Stimulated activated naive B cell treated with anti-CD40 and anti-IgM and Interleukin-4, amounts not matched to agents 10 μg/mL and 1 μg/mL and 100 μg/mL, for 72 hours (primary cell): ENCODE measurements at regions not wholly inside any gene's neighbourhood (a gene's known extent, or its start where the extent isn't known, plus 50 kb on each side); places are given as distances from the start of the nearest gene placed in this dataset.
"Not testable (repeated sequence)": the region's sequence is repeated elsewhere in the genome, so short reads cannot be mapped to it uniquely, and the experiment has no call there.

ENCODE experiments used
- ATAC-seq, 2 donors: fragments of 150-1000 bp; cut with Tn5 transposase; replicated peaks; 2 replicates each; pipeline ENCODE4 v1.10.0; 2021; ENCODE audit warnings: moderate library complexity in 1 of 2
- DNase-seq: peaks from one replicate; pipeline ENCODE4 v3.0.0; 2021
- H3K27ac Mint-ChIP-seq: one replicate; pipeline ENCODE4 v1.8.0; 2022; ENCODE audit warnings: mild to moderate bottlenecking, mixed read lengths
- H3K27me3 Mint-ChIP-seq, 2 donors: one replicate each; pipeline ENCODE4 v1.8.0; 2022; ENCODE audit warnings: mixed read lengths in 2 of 2
- H3K36me3 Mint-ChIP-seq, 2 donors: one replicate each; pipeline ENCODE4 v1.8.0; 2022; ENCODE audit warnings: mixed read lengths in 2 of 2, mild to moderate bottlenecking in 1 of 2
- H3K4me1 Mint-ChIP-seq, 2 donors: one replicate each; pipeline ENCODE4 v1.8.0; 2022; ENCODE audit warnings: mixed read lengths in 2 of 2, mild to moderate bottlenecking in 1 of 2
- H3K4me3 Mint-ChIP-seq, 2 donors: one replicate each; pipeline ENCODE4 v1.8.0; 2022; ENCODE audit warnings: mild to moderate bottlenecking in 2 of 2, mixed read lengths in 2 of 2, moderate library complexity in 1 of 2
- H3K9me3 Mint-ChIP-seq, 2 donors: one replicate each; pipeline ENCODE4 v1.8.0; 2022; ENCODE audit warnings: mixed read lengths in 2 of 2, mild to moderate bottlenecking in 1 of 2

DNA sequence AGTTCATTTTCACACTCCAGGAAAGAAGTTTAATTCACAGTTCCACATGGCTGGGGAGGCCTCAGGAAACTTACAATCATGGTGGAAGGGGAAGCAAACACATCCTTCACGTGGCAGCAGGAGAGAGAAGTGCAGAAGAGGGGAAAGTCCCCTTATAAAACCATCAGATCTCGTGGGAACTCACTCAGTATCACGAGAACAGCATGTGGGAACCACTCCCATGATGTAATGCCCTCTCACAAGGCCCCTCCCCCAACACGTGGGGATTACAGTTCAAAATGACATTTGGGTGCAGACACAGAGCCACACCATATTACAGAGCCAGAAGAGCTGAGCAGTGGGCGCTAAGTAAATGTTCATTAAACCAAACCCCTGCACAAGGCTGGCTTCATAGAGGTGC is 126.0 kb downstream of the POTEH start:
- not testable (repeated sequence) for H3K27me3 Mint-ChIP-seq, DNase-seq, H3K4me3 Mint-ChIP-seq, H3K36me3 Mint-ChIP-seq, H3K27ac Mint-ChIP-seq, H3K9me3 Mint-ChIP-seq, H3K4me1 Mint-ChIP-seq
- ATAC-seq, result peak in 1 of 2 donors; percentile 64

DNA sequence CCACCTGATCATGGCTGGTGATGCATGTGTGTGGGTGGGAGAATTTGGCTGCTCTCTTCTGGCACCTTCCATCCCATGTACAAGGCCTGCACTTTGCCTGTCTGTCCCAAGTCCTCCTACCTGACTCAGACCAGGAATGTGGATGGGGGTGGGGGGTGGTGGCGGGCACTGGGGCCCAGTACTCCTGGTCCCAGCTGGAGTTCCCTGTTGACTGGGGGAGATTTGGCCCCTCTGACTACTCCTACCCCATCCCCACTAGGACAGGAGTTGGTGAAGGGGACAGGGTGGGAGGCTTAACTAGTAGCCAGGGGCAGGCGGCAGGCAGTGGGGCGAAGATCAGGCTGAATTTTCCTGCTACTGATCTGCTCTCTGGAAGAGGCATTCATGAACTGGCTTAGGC is 126.6 kb downstream of the POTEH start:
- H3K27ac Mint-ChIP-seq, H3K36me3 Mint-ChIP-seq, H3K27me3 Mint-ChIP-seq, H3K9me3 Mint-ChIP-seq, H3K4me1 Mint-ChIP-seq, DNase-seq, H3K4me3 Mint-ChIP-seq: not testable (repeated sequence)
- peak in 1 of 2 donors; percentile 31 for ATAC-seq

DNA sequence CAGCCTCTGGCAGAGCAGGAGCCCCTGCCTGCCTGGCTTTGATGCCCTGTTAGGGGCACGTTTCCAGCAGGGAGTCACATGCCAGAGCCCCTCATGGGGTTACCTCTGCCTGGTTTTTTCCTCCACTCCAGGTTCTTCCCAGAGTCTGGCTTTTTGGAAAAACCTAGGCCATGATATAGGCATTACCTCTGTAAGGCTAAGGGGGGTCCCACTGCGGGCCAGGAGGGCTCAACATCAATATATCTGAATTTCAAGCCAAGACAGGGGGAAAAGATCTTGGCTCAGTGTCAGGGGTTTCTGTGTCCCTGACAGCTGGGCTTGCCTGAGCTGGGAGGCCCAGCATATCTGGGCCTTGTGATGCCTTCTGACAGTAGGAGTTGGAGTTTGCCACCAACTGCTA is 127.4 kb downstream of the POTEH start:
- H3K9me3 Mint-ChIP-seq, H3K4me1 Mint-ChIP-seq, H3K27me3 Mint-ChIP-seq, ATAC-seq, H3K4me3 Mint-ChIP-seq, DNase-seq, H3K36me3 Mint-ChIP-seq, H3K27ac Mint-ChIP-seq: not testable (repeated sequence)

DNA sequence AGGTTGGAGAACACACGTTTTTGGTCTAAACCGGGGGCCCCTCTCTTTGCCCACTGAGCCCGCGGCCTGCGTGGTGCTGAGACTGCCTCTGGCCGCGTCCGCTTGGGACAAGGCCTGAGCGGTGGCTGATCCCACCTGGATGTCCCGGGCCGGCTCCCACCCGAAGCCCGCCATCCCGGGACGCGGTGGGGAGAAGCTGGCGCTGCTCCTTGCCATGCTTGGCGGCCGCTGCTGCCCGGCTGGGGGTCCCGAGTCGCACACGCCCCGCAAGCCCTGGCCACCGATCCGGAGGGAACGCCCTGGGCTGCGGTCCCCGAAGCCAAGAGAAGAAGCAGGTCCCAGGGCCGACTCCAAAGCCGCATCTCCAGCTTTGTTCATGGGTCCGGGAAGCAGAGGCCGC is 130.1 kb downstream of the POTEH start:
- not testable (repeated sequence) for H3K4me3 Mint-ChIP-seq, ATAC-seq, H3K27ac Mint-ChIP-seq, H3K36me3 Mint-ChIP-seq, H3K27me3 Mint-ChIP-seq, DNase-seq, H3K9me3 Mint-ChIP-seq, H3K4me1 Mint-ChIP-seq

DNA sequence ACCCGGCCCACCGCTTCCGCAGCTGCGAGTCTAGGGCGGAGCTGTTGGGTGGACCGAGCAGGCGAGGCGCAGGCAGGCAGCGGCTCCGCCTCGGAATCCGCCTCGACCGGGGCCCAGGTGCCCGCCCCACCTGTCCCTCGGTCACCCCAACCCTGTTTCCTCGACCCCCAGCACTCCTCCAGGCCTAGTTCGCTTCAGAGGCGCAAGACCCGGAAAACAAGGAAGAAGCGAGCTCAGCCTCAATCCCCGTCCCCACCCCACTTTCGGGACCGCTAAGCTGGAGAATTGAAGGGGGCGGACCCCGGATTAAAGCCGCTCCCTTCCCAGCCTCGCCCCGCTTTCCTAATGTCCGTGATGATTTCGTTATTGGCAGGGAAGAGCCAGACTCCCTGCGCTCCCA is 131.3 kb downstream of the POTEH start:
- not testable (repeated sequence) for H3K27ac Mint-ChIP-seq, H3K4me3 Mint-ChIP-seq, H3K36me3 Mint-ChIP-seq, H3K9me3 Mint-ChIP-seq, H3K4me1 Mint-ChIP-seq, ATAC-seq, H3K27me3 Mint-ChIP-seq, DNase-seq

DNA sequence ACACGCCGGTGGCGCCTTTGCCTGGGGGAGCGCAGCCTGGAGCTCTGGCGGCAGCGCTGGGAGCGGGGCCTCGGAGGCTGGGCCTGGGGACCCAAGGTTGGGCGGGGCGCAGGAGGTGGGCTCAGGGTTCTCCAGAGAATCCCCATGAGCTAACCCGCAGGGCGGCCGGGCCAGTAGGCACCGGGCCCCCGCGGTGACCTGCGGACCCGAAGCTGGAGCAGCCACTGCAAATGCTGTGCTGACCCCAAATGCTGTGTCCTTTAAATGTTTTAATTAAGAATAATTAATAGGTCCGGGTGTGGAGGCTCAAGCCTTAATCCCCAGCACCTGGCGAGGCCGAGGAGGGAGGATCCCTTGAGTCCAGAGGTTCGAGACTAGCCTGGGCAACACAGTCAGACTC is 132.2 kb downstream of the POTEH start:
- not testable (repeated sequence) for DNase-seq, ATAC-seq, H3K36me3 Mint-ChIP-seq, H3K27me3 Mint-ChIP-seq, H3K4me3 Mint-ChIP-seq, H3K4me1 Mint-ChIP-seq, H3K9me3 Mint-ChIP-seq, H3K27ac Mint-ChIP-seq

DNA sequence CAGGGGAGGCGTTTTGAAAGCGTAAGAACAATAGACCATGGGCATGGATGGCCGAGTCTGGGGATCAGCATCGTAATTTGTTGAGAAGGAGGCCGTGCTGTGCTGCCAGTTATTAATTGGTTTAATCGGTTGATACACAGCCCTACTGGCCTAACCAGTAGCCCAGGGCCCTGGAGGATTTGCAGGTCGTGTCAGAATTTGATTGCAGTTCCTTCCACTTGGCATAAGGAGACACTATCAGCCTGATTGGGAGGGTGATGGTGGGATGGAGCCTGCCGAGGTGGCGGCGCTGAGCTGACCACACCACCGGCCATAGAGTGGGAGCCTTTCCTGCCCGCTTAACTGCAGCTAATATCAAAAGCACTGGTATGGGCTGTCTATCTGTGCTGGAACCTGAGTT is 133.4 kb downstream of the POTEH start:
- H3K4me3 Mint-ChIP-seq, H3K9me3 Mint-ChIP-seq, H3K27ac Mint-ChIP-seq: not testable (repeated sequence)

DNA sequence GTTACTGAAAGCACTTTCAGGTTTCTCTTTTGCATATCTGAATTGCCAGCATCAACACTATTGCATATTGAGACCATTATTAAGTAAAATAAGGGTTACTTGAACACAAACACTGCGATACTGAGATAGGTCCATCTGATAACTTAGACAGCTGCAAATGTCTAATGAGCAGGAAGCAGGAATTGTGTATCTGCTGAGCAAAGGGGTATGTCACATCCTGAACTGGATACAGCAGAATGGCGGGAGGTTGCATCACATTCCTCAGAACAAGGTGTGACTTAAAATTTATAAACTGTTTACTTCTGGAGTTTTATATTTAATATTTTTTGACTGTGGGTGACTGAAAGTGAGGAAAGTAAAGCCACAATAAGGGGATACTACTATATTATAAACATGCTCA is 142.4 kb downstream of the POTEH start:
- H3K27me3 Mint-ChIP-seq, H3K4me1 Mint-ChIP-seq, ATAC-seq, H3K9me3 Mint-ChIP-seq, H3K4me3 Mint-ChIP-seq, H3K27ac Mint-ChIP-seq, H3K36me3 Mint-ChIP-seq, DNase-seq: not testable (repeated sequence)

More for the DNA sequence above, 133.4 kb downstream of the POTEH start:
- not testable (repeated sequence) for DNase-seq, H3K4me1 Mint-ChIP-seq, H3K27me3 Mint-ChIP-seq, ATAC-seq, H3K36me3 Mint-ChIP-seq

DNA sequence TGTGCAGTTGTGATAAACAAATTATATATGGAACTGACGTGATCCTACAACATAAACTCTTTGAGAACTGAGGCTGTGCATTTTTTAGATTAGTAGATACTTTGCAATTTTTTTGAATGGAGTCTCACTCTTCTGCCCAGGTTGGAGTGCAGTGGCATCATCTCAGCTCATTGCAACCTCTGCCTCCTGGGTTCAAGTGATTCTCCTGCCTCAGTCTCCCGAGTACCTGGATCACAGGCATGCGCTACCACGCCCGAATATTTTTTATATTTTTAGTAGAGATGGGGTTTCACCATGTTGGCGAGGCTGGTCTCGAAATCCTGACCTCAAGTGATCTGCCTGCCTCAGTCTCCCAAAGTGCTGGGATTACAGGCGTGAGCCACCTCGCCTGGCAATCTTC is 145.9 kb downstream of the POTEH start:
- not testable (repeated sequence) for H3K27me3 Mint-ChIP-seq, H3K36me3 Mint-ChIP-seq, H3K27ac Mint-ChIP-seq, H3K4me3 Mint-ChIP-seq, DNase-seq, H3K4me1 Mint-ChIP-seq, ATAC-seq, H3K9me3 Mint-ChIP-seq

DNA sequence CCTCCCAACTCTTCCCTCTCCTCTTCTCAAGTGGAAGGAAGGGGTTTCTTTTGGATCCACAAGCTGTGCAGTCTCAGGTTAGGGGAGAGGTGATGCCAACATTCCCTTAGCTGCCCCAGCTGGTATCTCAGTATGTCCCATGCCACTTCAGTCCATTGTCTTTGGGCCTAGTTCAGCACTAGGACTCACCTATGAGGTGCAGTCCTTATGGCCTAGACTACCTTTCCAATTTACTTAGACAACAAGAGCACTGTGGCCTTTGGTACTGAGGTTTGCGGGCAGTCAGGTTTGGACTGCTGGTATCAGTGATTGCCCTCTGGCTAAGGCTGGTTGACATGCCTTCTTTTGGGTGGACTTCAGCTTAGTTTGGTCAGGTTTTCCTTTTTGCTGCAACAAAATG is 159.9 kb downstream of the POTEH start:
- DNase-seq, H3K9me3 Mint-ChIP-seq, H3K27me3 Mint-ChIP-seq, H3K27ac Mint-ChIP-seq, H3K36me3 Mint-ChIP-seq, H3K4me3 Mint-ChIP-seq, H3K4me1 Mint-ChIP-seq: not testable (repeated sequence)
- ATAC-seq, result peak in 1 of 2 donors; percentile 14

DNA sequence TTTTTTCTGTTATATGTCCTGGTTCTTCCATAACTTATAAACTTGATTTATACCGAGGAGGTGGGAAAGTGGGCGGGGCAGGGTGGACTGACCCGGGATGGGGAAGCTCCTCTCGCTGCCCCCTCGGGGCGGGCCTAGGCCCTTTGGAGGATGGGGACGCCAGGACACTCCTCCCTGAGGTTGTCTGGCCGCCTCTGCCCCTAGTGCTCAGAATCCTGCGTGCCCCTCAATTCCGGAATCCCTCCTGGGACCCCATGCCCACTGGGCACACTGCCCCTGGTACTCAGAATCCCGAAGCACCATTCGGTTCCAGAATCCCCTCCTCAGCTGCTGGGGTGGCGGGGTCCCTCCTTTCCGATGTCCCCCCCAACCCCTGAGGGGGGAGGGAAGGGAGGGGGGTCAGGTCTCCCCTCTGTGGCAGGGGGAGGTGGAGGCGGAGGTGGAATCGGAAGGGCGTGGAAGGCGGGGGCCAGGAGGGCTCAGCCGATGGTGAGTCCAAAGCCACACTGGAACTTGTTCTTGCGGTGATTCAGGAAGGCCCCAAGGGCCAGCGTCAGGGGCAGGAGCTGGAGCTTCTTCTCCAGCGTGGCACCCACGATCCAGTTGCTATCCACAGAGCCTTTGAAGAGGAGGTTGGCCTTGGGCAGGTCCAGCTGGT is 164.0 kb downstream of the POTEH start:
- not testable (repeated sequence) for H3K4me1 Mint-ChIP-seq, H3K27me3 Mint-ChIP-seq, H3K27ac Mint-ChIP-seq, DNase-seq, ATAC-seq, H3K36me3 Mint-ChIP-seq, H3K4me3 Mint-ChIP-seq, H3K9me3 Mint-ChIP-seq

DNA sequence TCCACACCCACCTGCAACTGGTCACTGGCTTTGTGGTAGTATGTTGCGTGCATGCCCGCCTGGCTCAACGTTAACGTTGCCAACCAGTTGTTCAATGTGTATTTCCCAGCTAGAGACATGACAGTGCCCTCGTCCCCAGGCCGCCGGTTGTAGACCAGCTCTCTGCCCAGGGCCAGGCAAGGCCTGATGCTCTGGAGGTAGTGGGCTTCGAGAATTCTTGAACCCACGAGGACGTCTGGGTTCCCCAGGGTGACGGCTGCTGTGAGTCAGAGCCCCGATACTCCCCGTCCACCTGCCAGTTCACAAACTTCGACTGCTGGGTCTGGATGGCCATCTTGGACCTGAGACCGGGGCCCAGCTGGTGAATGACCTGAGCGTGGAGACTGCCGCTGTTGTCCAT is 164.6 kb downstream of the POTEH start:
- not testable (repeated sequence) for ATAC-seq, H3K36me3 Mint-ChIP-seq, DNase-seq, H3K27me3 Mint-ChIP-seq, H3K4me1 Mint-ChIP-seq, H3K4me3 Mint-ChIP-seq, H3K27ac Mint-ChIP-seq, H3K9me3 Mint-ChIP-seq

DNA sequence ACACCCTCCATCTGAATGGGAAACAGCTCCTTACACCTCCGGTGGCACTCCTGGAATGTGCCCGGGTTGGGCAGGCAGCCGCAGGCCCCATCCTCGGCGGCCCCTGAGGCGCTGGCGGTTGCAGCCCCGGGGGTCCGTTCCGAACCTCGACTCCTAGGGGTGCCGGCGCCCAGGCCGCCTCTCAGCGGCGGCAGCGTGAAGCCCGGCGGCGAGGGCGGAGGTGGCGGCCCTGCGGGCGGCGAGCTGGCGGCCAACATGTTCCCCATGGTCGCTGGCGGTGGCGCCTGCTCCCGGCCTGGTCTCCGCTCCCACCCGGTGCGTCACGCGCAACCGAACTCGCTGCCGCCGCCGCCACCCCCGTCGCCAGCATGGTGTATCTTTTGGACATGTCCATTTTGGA is 165.2 kb downstream of the POTEH start:
- H3K4me3 Mint-ChIP-seq, H3K4me1 Mint-ChIP-seq, H3K27ac Mint-ChIP-seq, ATAC-seq, H3K9me3 Mint-ChIP-seq, H3K36me3 Mint-ChIP-seq, H3K27me3 Mint-ChIP-seq, DNase-seq: not testable (repeated sequence)

DNA sequence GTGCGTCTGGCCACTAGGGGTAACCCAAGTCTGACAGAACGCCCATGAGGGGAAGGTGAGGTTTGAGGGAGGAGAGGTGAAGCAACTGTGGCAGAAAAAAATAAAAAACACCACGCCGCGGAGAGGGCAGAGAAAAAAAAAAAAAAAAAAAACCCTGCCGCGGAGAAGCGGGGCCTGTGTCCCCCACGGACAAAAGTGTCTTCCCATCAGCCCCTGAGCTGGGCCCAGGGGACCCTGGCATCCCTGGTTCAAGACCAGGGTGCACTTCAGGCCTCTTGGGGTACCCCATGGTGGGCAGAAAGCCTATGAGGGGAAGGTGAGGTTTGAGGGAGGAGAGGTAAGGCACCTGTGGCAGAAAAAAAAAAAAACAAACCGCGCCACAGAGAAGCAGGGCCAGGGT is 191.1 kb downstream of the POTEH start:
- not testable (repeated sequence) for H3K4me1 Mint-ChIP-seq, H3K27ac Mint-ChIP-seq, H3K36me3 Mint-ChIP-seq, H3K9me3 Mint-ChIP-seq, H3K27me3 Mint-ChIP-seq, DNase-seq, ATAC-seq, H3K4me3 Mint-ChIP-seq

DNA sequence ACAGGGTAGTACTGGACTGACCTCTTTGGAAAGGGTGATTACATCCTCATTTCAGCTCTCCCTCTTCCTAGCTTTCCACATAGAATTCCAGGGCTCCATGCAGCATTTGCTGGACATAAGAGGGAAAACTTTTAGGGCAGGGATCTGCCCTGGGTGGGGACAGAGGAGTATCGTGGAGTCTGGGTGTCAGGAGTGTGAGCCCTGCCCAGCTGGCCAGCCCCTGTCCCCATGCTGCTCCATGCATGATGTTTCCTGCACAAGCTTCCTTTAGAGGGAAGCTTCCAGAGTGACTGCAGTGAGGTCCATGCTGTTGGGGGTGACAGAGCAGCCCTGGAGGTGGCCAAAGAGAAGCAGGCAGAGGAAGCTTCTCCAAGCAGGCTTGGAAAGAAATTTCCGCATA is 214.5 kb downstream of the POTEH start:
- not testable (repeated sequence) for H3K27me3 Mint-ChIP-seq, H3K9me3 Mint-ChIP-seq, DNase-seq, H3K27ac Mint-ChIP-seq, H3K4me3 Mint-ChIP-seq, H3K4me1 Mint-ChIP-seq, H3K36me3 Mint-ChIP-seq, ATAC-seq

DNA sequence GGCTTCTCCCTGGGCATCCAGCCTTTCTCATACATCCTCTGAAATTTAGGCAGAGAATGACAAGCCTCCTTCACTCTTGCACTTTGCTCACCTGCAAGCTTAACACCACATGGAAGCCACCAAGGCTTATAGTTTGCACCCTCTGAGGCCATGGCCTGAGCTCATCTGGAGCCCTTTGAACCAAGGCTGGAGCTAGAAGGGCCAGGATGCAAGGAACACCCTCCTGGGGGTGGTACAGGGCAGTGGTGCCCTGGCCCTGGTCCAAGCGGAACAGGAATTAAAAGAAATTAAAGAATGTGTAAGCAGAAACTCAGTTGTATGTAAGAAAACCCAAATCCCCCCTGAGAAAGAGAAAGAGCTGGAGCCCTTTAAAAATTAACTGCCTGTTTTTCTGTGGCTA is 221.9 kb downstream of the POTEH start:
- not testable (repeated sequence) for H3K27ac Mint-ChIP-seq, H3K36me3 Mint-ChIP-seq, H3K4me3 Mint-ChIP-seq, DNase-seq, H3K27me3 Mint-ChIP-seq, ATAC-seq, H3K9me3 Mint-ChIP-seq, H3K4me1 Mint-ChIP-seq
